AG04449 (cell line): ENCODE measurements at regions not wholly inside any gene's neighbourhood (a gene's known extent, or its start where the extent isn't known, plus 50 kb on each side); places are given as distances from the start of the nearest gene placed in this dataset.
A peak's percentile ranks its signal among the peaks of the same experiment; 100 is the strongest.
"Not testable (repeated sequence)": the region's sequence is repeated elsewhere in the genome, so short reads cannot be mapped to it uniquely, and the experiment has no call there.

ENCODE experiments used
- CTCF ChIA-PET: fragments of 350-600 bp; formaldehyde crosslinking; extraction: SDS; loops from one replicate; lab custom pipeline; 2021; ENCODE audit warnings: antibody characterized with exemption; lab: Yijun Ruan, JAX
- POLR2A ChIA-PET: fragments of 400-600, 350-600 bp; formaldehyde crosslinking; extraction: SDS; loops from one replicate; lab custom pipeline; 2020; ENCODE audit warnings: antibody characterized with exemption, inconsistent platforms; lab: Yijun Ruan, JAX
- DNase-seq: peaks from one replicate; pipeline ENCODE4 v3.0.0-alpha.2; 2010; ENCODE audit warnings: low read depth, low spot score
- H3K4me3 ChIP-seq: 2 replicates; pipeline ENCODE4 v1.5.1; 2011; ENCODE audit warnings: low read depth, mild to moderate bottlenecking, control low read depth, low read length
- CTCF ChIP-seq: IDR thresholded peaks from one replicate; pipeline ENCODE4 v1.5.1; 2011; ENCODE audit warnings: mild to moderate bottlenecking, moderate library complexity, low read length, control low read depth, inconsistent platforms; ENCODE audit not compliant: insufficient read depth; ENCODE audit errors: missing control alignments

GRCh38 chr21:15966231-15966630 lies 236.4 kb downstream of the USP25 start:
- POLR2A ChIA-PET, result no interaction called here
- no peak for TF ChIP-seq CTCF

GRCh38 chr21:15966651-15967050 lies 236.9 kb downstream of the USP25 start:
- ChIA-PET POLR2A (no interaction called here), CTCF (no interaction called here)
- TF ChIP-seq CTCF, result no peak
- H3K4me3 ChIP-seq, result no peak overlapping the region
- no peak for DNase-seq

More at GRCh38 chr21:15966231-15966630, 236.4 kb downstream of the USP25 start:
- no peak overlapping the region for H3K4me3 ChIP-seq
- DNase-seq, result no peak
- CTCF ChIA-PET, result no interaction called here

DNA sequence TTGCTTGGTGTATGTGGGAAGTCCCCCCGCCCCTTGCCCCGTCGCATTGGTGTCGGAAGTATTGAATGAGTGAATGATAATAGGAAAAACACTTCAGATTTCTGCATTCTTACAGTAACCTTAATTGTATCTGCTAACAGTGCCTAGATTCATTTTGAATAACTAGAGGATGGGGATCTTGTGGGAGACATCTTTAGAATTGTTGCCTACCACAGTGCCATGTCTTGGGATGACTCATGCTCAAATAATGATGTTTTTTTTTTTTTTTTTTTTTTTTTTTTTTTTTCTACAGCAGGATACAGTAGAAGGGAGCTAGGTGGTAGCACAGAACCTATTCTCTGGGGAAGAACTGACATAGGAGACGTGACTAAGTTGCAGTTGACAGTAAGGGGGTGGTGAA lies 237.9 kb downstream of the USP25 start:
- H3K4me3 ChIP-seq, result no peak overlapping the region
- TF ChIP-seq CTCF, result no peak
- ChIA-PET CTCF (interaction anchor here (1.3 kb wide), 1 partner anchor 9 kb away, joined by 3 read pairs; no protein-coding TSS in a partner anchor), POLR2A (interaction anchor here (0.6 kb wide), 1 partner anchor 9 kb away, joined by 4 read pairs; no protein-coding TSS in a partner anchor)
- DNase-seq, result no peak

GRCh38 chr21:15968776-15969310 lies 239.1 kb downstream of the USP25 start:
- no peak overlapping the region for H3K4me3 ChIP-seq
- ChIA-PET CTCF (no interaction called here), POLR2A (no interaction called here)
- no peak for DNase-seq
- TF ChIP-seq CTCF, result no peak

DNA sequence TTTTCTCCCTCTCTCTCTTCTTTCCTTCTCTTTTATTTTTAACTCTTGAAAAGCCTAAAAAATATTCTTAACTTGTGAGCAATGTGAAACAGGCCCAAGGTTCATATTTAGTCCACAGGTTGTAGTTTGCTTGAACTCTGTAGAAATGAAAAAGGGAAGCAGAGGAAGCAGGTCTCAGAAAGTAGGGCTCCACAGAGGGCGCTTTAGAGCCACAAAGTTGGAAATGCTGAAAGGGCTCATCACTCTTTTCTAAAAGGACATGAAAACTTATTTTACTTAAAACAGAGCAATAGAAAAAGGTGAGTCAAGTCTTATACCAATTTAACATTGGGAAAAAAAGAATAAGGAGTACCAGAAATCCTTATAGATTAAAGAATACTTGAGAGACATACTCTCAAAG lies 247.0 kb downstream of the USP25 start:
- ChIA-PET CTCF (interaction anchor here (0.7 to 1.3 kb wide), 3 partner anchors 9 to 355 kb away, joined by 3 to 4 read pairs (median 3); no protein-coding TSS in a partner anchor), POLR2A (no interaction called here)
- TF ChIP-seq CTCF, result peak; percentile 31
- H3K4me3 ChIP-seq, result no peak overlapping the region
- no peak for DNase-seq

DNA sequence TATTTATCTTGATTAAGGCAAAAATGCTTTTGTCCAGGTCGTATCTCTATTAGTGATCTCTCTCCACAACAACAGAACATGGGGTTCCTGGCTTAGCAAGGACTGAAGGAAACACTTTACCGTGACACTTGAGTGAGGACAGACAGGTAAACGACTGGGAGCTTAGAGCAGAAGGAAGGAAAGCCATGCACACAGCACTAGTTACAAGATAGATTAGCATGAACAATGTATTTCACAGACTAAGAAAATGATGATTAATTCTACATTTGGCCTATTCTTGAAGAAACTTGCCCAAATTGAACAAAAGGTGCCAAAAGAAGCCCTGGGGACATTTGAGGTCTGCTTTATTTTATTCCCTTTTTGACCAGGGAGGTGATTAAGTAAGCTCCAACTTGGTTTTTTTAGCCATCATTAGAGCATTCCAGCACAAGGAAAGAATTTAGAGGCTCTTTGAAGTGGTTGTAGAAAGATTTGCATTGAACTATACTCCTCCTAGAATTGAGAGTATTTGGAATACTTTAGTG lies 248.5 kb downstream of the USP25 start:
- ChIA-PET CTCF (no interaction called here), POLR2A (interaction anchor here (0.6 kb wide), 1 partner anchor 1072 kb away, joined by 3 read pairs; no protein-coding TSS in a partner anchor)
- peak; percentile 17 for DNase-seq
- TF ChIP-seq CTCF, result no peak
- H3K4me3 ChIP-seq, result no peak overlapping the region

GRCh38 chr21:15979493-15979892 lies 249.7 kb downstream of the USP25 start:
- H3K4me3 ChIP-seq, DNase-seq, POLR2A ChIA-PET, CTCF ChIA-PET: not testable (repeated sequence)
